Fibroblast of the conjunctiva (primary cell): ENCODE measurements at regions not wholly inside any gene's neighbourhood (a gene's known extent, or its start where the extent isn't known, plus 50 kb on each side); places are given as distances from the start of the nearest gene placed in this dataset.
A peak's percentile ranks its signal among the peaks of the same experiment; 100 is the strongest.
"Not testable (repeated sequence)": the region's sequence is repeated elsewhere in the genome, so short reads cannot be mapped to it uniquely, and the experiment has no call there.

ENCODE experiments used
- DNase-seq: peaks from one replicate; pipeline ENCODE4 v3.0.0-alpha.2; 2010; ENCODE audit warnings: low read depth

GRCh38 chr16:56013962-56014552, 138.9 kb upstream of the CES5A start:
- DNase-seq: no peak

DNA sequence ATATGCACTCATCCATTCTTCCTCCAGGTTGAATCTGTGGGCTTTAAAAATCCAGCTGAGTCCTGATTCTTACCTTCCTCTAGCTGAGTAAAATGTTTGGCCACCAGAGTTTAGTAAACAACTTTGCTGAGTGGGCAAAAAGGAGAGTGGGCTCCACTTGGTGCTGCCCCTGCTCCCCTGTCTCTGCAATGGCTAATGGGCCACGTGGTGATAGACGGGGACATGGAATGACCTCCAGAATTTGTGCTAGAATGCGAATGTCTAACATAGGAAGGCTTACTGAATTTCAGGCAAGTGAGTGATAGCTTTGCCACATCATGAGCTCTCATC, 137.3 kb upstream of the CES5A start:
- DNase-seq: no peak

DNA sequence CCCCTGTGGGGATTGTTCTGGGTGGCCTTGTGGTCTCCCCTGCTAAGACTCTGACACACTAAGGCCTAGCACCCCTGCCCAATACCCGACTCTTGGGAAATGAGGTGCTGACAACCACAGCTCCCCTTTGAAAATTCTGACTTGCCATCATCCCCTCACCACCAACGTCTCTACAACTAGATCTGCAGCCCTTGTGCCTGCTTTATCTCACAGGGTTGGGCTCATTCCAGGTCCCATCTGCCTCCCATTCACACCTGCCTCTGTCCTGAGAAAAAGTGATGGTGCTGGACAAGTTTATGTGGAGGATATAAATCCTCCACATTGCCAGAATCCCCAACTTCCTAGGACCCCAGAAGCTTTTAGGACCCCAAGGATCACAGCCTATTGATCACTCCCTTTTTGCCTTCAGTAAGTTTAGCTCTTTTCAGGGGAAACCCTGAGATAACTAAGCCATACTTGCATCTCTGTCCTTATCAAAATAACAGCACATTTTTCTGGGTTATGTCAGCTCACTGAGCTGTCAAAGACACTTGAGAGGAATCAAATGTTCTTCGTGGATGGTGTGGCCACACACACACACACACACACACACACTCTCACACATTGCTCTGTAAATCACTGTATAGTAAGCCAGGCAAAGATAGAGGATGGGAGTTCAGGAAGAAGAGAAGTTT, 136.8 kb upstream of the CES5A start:
- DNase-seq: no peak

GRCh38 chr16:56005958-56006357, 130.8 kb upstream of the CES5A start:
- no peak for DNase-seq

- DNase-seq: no peak
Observed at GRCh38 chr16:55999683-56000082, 124.5 kb upstream of the CES5A start.

DNA sequence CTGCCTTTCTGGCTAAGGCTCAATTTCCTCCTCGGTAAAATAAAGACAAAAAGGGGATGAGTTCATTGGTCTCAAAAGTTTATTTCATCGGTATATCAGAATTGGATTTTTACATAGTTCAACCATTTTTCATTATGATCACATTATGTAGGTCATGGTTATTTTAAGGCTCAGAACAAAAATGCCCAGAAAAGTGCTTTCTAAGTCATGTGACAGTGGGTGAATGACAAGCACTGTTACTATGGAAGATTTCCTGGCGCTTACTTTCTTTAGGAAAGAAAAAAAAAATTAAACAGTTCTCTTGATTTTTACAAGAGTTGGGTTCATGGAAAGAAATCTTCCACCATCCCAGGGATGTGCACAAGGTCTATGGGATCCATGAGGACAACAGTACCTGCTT, 117.9 kb upstream of the CES5A start:
- no peak for DNase-seq

DNA sequence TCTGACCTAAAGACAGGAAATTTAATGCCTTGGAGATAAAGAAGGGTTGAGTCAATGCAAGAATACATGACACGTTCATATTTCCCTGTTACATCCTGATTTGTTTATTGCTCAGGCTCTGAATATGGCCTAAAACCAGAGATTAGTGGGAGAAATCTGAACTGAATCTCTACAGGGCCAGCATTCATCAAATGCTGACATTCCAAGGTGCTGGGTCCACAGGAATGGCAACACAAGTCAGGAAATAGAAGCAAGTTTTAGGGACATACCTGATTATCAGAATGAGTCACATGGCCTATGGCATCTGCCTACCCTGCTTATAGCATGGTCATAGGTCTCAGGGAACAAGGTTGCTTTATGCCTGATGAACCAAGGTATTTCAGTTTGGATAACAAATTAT, 117.4 kb upstream of the CES5A start:
- no peak for DNase-seq

- DNase-seq: no peak
Observed at GRCh38 chr16:55991843-55992242, 116.7 kb upstream of the CES5A start.

- DNase-seq: no peak
Observed at GRCh38 chr16:55989569-55989907, 114.4 kb upstream of the CES5A start.

DNA sequence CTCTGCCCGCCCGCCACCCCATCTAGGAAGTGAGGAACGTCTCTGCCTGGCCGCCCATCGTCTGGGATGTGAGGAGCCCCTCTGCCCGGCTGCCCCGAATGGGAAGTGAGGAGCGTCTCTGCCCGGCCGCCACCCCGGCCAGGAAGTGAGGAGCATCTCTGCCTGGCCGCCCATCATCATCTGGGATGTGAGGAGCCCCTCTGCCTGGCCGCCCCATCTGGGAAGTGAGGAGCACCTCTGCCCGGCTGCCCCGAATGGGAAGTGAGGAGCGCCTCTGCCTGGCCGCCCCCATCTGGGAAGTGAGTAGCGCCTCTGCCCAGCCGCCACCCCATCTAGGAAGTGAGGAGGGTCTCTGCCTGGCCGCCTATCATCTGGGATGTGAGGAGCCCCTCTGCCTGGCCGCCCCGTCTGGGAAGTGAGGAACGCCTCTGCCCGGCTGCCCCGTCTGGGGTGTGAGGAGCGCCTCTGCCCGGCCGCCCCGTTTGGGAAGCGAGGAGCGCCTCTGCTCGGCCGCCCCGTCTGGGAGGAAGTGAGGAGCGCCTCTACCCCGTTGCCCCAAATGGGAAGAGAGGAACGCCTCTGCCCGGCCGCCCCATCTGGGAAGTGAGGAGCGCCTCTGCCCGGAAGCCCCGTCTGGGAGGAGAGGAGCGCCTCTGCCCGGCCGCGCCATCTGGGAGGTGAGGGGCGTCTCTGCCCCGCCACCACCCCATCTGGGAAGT, 113.8 kb upstream of the CES5A start:
- DNase-seq: not testable (repeated sequence)

- no peak for DNase-seq
Observed at GRCh38 chr16:55988013-55988412, 112.8 kb upstream of the CES5A start.

DNA sequence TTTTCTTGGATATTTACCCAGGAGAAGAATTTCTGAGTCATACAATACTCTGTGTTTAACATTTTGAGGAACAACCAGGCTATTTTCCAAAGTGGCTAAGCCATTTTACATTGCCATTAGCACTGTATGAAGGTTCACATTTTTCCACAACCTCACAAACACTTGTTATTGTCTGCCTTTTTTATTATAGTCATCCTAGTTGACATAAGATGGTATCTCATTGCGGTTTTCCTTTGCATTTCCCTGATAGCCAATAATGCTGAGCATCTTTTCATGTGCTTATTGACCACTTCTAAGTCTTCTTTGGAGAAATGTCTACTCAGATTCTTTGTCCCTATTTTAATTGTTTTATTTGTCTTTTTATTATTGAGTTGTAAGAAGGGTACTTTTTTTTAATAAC, 107.4 kb upstream of the CES5A start:
- DNase-seq: no peak

DNA sequence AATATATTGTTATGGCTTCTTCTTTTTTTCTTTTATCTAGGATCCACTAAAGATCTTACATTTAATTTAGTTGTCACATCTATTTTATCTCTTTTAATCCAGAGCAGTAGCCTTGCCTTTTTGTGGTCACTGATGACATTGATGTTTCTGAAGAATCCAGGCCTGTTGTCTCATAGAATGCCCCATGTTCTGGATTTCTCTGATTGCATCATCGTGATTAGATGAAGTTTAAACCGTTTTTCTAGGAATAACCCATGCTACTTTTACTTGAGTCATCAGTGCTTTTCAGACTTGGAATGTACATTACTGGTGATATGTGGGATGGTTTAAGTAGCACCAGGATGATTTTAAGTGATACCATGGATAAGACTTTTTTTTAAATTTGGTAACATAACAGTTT, 106.4 kb upstream of the CES5A start:
- no peak for DNase-seq

DNA sequence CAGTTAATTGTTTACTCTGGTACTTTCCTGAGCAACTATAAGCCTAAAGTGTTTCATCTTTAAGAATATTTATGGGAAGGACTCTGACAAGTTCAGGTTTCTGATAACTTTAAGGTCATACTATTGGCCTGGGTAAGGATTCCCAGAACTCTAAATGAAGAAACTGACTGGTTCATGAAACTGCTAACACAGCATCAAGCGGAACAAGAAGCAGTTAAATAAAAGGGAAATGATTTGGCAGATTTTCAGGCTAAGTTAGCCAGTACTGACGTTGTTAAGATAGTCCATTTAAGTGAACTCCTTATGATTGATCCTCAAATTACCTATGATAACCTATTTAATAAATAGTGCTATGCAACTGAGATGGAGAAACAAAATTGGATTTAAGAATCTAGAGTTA, 101.6 kb upstream of the CES5A start:
- no peak for DNase-seq

GRCh38 chr16:55971447-55971846, 96.3 kb upstream of the CES5A start:
- no peak for DNase-seq

DNA sequence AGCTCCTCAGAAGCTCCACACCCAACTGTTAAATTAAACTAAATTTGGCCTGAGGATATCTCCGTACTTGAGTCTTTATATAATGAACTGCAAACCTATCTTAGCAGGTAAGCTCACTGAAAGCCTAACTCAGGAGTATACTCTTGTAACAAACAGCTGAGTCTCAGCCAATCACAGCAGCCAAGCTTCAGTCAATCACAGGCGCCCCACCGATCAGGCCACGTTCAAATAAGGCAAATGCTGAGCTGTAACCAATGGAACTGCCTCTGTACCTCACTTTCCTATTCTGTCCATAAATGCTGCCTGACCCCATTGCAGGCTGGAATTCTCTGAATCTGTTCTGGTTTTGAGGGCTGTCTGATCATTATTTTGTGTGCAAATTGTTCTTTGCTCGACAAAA, 93.0 kb upstream of the CES5A start:
- DNase-seq: no peak

DNA sequence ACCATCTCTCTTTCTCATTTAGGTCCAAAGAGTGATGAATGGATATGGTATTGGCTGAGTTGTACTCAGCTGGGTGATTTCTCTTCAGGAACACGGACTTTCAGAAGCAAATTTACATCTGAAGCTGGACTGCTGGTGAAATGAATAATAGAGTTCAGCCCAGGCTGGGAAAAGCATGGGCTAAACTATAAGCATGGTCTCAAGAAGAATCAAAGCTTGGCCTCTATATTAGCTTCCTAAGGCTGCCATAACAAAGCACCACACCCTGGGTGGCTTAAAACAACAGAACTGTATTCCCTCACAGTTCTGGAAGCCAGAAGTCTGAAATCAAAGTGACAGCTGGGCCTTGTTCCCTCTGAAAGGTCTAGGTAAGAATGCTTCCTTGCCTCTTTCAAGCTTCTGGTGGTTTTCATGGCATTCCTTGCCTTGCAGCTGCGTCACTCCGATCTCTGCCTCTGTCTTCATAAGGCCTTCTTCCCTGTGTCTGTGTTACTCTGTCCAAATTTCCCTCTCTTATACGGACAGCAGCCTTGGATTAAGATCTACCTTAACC, 89.8 kb upstream of the CES5A start:
- DNase-seq: no peak

GRCh38 chr16:55955845-55956244, 80.7 kb upstream of the CES5A start:
- DNase-seq: no peak

GRCh38 chr16:55955424-55955823, 80.3 kb upstream of the CES5A start:
- no peak for DNase-seq

DNA sequence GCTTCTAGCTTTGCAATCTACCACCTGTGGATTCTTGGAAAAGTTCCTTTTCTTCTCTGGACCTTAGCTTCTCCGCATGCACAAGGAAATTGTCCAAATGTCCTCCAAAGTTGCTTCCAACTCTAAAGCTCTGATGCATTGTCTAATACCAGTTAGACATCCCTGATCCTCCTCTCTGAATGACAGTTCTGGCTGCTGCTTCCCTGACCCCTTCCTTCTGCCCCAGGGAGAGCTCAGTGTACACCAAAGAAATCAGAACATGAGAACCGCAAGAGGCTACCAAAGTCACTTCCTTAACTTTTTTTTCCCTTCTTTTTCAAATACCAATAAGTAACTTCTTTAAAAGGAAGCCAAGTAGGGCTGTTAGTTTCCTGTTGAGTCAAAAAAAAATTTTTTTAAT, 79.7 kb upstream of the CES5A start:
- DNase-seq: no peak

DNA sequence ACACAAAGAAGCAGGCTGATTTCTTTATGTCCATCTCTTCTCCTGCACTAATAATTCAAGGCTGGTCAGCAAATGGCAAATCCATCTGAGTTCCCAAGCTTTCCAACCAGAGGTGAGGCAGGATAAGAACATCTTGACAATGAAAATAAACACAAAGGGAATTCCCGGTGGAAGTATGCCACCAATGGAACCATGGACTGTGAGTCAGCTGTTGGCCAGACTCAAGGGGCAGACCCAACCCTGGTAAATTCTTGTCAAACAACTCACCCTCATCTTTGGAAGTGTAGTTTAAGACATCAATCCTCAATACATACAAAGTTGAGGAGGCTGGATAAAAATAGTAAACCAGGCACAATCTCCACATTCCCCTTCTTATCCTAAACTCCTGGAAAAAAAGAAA, 74.3 kb upstream of the CES5A start:
- no peak for DNase-seq

DNA sequence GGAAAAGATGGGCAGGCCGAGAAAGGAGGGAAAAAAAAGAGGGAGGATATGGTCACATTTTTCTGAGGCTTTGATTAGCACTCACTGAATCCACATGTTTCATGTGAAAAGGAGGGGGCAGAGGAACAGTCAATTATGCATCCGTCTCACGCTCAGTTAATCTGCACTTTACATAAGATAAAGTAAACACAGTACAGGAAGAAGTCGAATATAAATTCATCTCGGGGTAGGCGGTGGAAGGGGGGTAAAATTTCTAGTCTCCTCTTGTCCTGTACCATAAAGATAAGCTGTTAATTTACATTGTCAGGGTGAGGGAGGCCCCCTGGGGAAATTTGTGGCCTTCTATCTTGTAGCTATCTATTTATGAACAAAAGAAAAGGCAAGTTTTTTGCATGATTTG, 73.1 kb upstream of the CES5A start:
- no peak for DNase-seq

- DNase-seq: no peak
Observed at GRCh38 chr16:55947366-55947765, 72.2 kb upstream of the CES5A start.

- peak; percentile 60 for DNase-seq
Observed at GRCh38 chr16:55944377-55944802, 69.2 kb upstream of the CES5A start.
